GM12878 (cell line): ENCODE measurements at regions not wholly inside any gene's neighbourhood (a gene's known extent, or its start where the extent isn't known, plus 50 kb on each side); places are given as distances from the start of the nearest gene placed in this dataset.

Experiments used
- EP300 ChIP-seq, 2 experiments: fragments of 150-350 bp in 1 of 2; IDR thresholded peaks; 2 replicates each; pipeline ENCODE4 v1.6.1; 2011 to 2012; ENCODE audit warnings: low read depth in 2 of 2, low read length in 2 of 2, borderline replicate concordance in 1 of 2, improper control_type of control experiment in 1 of 2, inconsistent platforms in 1 of 2; ENCODE audit not compliant: control insufficient read depth in 1 of 2
- MLLT1 ChIP-seq: fragments of 450-650 bp; IDR thresholded peaks from 2 replicates; pipeline ENCODE4 v1.6.1; 2016; ENCODE audit warnings: mild to moderate bottlenecking
- MTA2 ChIP-seq: fragments of 450-650 bp; IDR thresholded peaks from 2 replicates; pipeline ENCODE4 v1.6.1; 2016; ENCODE audit warnings: low read depth, mild to moderate bottlenecking, moderate library complexity
- NR2F1 ChIP-seq: fragments of 450-650 bp; conservative IDR thresholded peaks from 2 replicates; pipeline ENCODE4 v1.6.1; 2017; ENCODE audit warnings: mild to moderate bottlenecking
- SRF ChIP-seq, 2 experiments: IDR thresholded peaks; 2 replicates each; pipeline ENCODE4 v1.6.1; 2011; ENCODE audit warnings: low read depth in 2 of 2, low read length in 2 of 2, mild to moderate bottlenecking in 1 of 2, moderate library complexity in 1 of 2
- TCF7 ChIP-seq: IDR thresholded peaks from 2 replicates; pipeline ENCODE4 v1.6.1; 2014; ENCODE audit warnings: antibody characterized with exemption, borderline replicate concordance
- ZBTB33 ChIP-seq: fragments of 450-650 bp; IDR thresholded peaks from 2 replicates; pipeline ENCODE4 v1.6.1; 2017; ENCODE audit warnings: mild to moderate bottlenecking
- TF ChIP-seq, protein P1 (sequence below): IDR thresholded peaks from 2 replicates; pipeline ENCODE4 v1.6.1; 2012; ENCODE audit warnings: low read length, inconsistent platforms
- TF ChIP-seq, protein P2 (sequence below): fragments of 450-650 bp; IDR thresholded peaks from 2 replicates; pipeline ENCODE4 v1.6.1; 2017; ENCODE audit warnings: low read depth, mild to moderate bottlenecking, moderate library complexity

DNA sequence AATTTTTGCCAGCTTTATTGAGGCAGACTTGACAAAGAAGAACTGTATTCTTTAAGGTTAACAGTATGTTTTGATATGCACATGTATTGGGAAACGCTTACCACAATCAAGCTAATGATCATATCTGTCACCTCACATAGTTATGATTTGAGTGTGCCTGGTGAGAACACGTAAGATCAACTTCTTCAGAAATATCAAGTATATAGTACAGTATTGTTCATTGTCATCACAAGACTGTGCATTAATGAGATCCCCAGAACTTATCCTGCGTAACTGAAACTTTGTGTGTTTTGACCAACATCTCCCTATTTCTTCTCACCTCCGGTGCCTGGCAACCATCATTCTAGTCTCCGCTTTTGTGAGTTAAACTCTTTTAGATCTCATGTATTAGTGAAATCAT, 756.4 kb upstream of the EEF2KMT start (continued):
- TF ChIP-seq MLLT1 (no peak), MTA2 (peak; percentile 92), SRF (IDR thresholded peaks at IDR 0.05; ENCODE audit: low read depth in 2 of 2, low read length in 2 of 2) (no peak), TCF7 (no peak), ZBTB33 (no peak), EP300 (IDR thresholded peaks at IDR 0.05; ENCODE audit: borderline replicate concordance in 1 of 2, control insufficient read depth in 1 of 2, low read depth in 2 of 2, low read length in 2 of 2) (peak; percentile 47 to 55; a peak in 2 of 4 replicates), NR2F1 (0 out of 2 replicates have a peak, but pooled peaks have one; percentile 32)
- TF ChIP-seq, protein P1, sequence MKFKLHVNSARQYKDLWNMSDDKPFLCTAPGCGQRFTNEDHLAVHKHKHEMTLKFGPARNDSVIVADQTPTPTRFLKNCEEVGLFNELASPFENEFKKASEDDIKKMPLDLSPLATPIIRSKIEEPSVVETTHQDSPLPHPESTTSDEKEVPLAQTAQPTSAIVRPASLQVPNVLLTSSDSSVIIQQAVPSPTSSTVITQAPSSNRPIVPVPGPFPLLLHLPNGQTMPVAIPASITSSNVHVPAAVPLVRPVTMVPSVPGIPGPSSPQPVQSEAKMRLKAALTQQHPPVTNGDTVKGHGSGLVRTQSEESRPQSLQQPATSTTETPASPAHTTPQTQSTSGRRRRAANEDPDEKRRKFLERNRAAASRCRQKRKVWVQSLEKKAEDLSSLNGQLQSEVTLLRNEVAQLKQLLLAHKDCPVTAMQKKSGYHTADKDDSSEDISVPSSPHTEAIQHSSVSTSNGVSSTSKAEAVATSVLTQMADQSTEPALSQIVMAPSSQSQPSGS = no peak
- TF ChIP-seq, protein P2, sequence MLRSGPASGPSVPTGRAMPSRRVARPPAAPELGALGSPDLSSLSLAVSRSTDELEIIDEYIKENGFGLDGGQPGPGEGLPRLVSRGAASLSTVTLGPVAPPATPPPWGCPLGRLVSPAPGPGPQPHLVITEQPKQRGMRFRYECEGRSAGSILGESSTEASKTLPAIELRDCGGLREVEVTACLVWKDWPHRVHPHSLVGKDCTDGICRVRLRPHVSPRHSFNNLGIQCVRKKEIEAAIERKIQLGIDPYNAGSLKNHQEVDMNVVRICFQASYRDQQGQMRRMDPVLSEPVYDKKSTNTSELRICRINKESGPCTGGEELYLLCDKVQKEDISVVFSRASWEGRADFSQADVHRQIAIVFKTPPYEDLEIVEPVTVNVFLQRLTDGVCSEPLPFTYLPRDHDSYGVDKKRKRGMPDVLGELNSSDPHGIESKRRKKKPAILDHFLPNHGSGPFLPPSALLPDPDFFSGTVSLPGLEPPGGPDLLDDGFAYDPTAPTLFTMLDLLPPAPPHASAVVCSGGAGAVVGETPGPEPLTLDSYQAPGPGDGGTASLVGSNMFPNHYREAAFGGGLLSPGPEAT = no peak
